ENCODE measurements at regions not wholly inside any gene's neighbourhood (a gene's known extent, or its start where the extent isn't known, plus 50 kb on each side); places are given as distances from the start of the nearest gene placed in this dataset. TPM values are rescaled to one million over a fixed set of nuclear protein-coding genes. Genes with fewer than 3 reads are reported as not detected.

DNA sequence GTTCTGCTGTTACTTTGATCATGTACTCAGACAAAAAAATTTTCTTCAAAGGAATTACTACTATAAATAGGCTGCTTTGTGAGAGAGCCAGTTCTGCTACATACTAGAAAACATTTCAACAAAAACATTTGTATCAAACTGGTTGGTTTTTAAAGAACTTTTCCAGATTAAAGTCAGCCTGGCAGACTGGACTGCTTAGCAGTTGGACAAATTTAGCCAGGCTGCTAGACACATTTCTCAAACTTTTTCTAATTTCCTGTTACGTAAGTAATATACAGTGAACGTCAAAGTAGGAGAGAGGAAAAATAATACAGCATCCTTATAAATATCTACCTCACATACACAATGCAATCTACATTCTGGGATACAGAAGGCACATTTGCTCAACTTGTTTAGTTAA is 109.5 kb downstream of the SP3 start:
- intact Hi-C loops (cut with DNase I): no loop called here
- no peaks in the 10 kb centered on the region for H3K27me3 ChIP-seq
- no peak overlapping the region for H3K27ac ChIP-seq
- no peaks in the 10 kb centered on the region for H3K36me3 ChIP-seq
- H3K4me1 ChIP-seq: peaks cover 35% of the 10 kb centered on the region
- H3K4me3 ChIP-seq: no peak overlapping the region
- H3K9me3 ChIP-seq: no peaks in the 10 kb centered on the region
- DNase-seq (ENCODE audit: extremely low spot score in 2 of 2): no peak
- TF ChIP-seq POLR2A (IDR thresholded peaks at IDR 0.05) (no peak), POLR2AphosphoS5 (IDR thresholded peaks at IDR 0.05; ENCODE audit: insufficient read depth in 1 of 2, low read depth in 1 of 2) (no peak)
- TF ChIP-seq, protein P1, sequence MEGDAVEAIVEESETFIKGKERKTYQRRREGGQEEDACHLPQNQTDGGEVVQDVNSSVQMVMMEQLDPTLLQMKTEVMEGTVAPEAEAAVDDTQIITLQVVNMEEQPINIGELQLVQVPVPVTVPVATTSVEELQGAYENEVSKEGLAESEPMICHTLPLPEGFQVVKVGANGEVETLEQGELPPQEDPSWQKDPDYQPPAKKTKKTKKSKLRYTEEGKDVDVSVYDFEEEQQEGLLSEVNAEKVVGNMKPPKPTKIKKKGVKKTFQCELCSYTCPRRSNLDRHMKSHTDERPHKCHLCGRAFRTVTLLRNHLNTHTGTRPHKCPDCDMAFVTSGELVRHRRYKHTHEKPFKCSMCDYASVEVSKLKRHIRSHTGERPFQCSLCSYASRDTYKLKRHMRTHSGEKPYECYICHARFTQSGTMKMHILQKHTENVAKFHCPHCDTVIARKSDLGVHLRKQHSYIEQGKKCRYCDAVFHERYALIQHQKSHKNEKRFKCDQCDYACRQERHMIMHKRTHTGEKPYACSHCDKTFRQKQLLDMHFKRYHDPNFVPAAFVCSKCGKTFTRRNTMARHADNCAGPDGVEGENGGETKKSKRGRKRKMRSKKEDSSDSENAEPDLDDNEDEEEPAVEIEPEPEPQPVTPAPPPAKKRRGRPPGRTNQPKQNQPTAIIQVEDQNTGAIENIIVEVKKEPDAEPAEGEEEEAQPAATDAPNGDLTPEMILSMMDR (IDR thresholded peaks at IDR 0.05): no peak

Small RNA genes lying in the stretch of these regions (small RNA-seq; reads per million reads assigned to genes)
- gene AC013410.2: not detected

Measured in vagina (tissue), 2 donors.